OCI-LY3 (cell line): ENCODE measurements at regions not wholly inside any gene's neighbourhood (a gene's known extent, or its start where the extent isn't known, plus 50 kb on each side); places are given as distances from the start of the nearest gene placed in this dataset.

Experiments
- EZH2phosphoT487 ChIP-seq: fragments of 200-600 bp; shearing (Covaris generic); IDR thresholded peaks from 2 replicates; pipeline ENCODE4 v1.6.1; 2018; ENCODE audit warnings: antibody characterized with exemption, mixed run types, low read depth
- TF ChIP-seq, protein P1 (sequence below): fragments of 200-600, 300-600 bp; sonication (generic); IDR thresholded peaks from 2 replicates; pipeline ENCODE4 v1.5.1; 2014; ENCODE audit warnings: antibody characterized with exemption, low read length, low read depth

DNA sequence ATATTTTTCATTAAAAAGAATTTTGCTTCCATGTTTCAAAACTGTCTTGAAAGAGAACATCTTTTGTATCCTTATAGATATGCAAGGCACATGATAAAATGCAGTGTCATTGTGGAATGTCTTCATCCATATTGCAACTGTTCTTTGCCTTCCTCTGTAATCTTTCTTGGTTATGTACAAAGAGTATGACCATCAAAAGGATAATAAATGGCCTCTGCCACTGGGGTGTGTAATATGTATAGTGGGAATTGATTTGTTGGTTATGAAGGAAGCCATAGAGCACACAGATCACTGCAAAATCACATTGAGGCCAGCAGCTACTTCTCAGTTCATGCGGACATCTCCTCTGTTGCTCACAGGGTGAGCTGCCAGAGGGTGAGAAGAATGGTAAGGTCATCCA is 703.5 kb downstream of the TFAP2A start:
- TF ChIP-seq, protein P1, sequence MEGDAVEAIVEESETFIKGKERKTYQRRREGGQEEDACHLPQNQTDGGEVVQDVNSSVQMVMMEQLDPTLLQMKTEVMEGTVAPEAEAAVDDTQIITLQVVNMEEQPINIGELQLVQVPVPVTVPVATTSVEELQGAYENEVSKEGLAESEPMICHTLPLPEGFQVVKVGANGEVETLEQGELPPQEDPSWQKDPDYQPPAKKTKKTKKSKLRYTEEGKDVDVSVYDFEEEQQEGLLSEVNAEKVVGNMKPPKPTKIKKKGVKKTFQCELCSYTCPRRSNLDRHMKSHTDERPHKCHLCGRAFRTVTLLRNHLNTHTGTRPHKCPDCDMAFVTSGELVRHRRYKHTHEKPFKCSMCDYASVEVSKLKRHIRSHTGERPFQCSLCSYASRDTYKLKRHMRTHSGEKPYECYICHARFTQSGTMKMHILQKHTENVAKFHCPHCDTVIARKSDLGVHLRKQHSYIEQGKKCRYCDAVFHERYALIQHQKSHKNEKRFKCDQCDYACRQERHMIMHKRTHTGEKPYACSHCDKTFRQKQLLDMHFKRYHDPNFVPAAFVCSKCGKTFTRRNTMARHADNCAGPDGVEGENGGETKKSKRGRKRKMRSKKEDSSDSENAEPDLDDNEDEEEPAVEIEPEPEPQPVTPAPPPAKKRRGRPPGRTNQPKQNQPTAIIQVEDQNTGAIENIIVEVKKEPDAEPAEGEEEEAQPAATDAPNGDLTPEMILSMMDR = no peak
- no peak for TF ChIP-seq EZH2phosphoT487
